ENCODE measurements at regions not wholly inside any gene's neighbourhood (a gene's known extent, or its start where the extent isn't known, plus 50 kb on each side); places are given as distances from the start of the nearest gene placed in this dataset.

DNA sequence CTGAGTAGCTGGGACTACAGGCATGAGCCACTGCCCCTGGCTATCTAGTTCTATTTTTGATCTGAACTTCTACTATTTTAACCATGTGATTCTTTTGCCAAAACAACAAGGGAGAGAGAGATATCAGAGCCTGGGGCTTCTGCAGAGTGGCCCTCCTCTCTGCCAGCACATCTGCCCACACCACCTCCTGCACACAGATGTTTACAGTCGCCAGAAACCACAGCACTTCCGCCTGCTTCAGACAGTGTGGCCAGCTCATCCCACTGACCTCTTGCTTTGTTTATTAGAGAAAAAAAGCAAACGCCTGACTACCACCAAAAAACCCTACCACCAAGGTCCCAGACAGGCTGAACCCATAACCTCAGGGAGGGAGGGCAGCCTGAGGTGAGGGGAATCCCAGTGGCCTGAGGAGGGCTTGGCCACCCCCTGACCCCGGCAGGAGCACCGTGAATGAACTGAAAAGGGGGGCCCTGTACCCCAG, 85.9 kb upstream of the ABHD2 start:
- TF ChIP-seq POLR2A (IDR thresholded peaks at IDR 0.05): no peak
- no peak for TF ChIP-seq CTCF (IDR thresholded peaks at IDR 0.05)
- TF ChIP-seq POLR2AphosphoS5 (IDR thresholded peaks at IDR 0.05): no peak
